Neural crest cell (in vitro differentiated cells): ENCODE measurements at regions not wholly inside any gene's neighbourhood (a gene's known extent, or its start where the extent isn't known, plus 50 kb on each side); places are given as distances from the start of the nearest gene placed in this dataset.

ENCODE experiments used
- DNase-seq: peaks from one replicate; pipeline ENCODE4 v3.0.0; 2021; ENCODE audit warnings: low read depth, mixed read lengths, low spot score
- H3K27ac Mint-ChIP-seq: one replicate; pipeline ENCODE4 v1.8.0; 2021; ENCODE audit warnings: mild to moderate bottlenecking, mixed read lengths; ENCODE audit not compliant: unreplicated experiment
- H3K27me3 Mint-ChIP-seq: 2 replicates; pipeline ENCODE4 v1.8.0; 2021; ENCODE audit warnings: low read depth, mild to moderate bottlenecking, mixed read lengths
- H3K36me3 Mint-ChIP-seq: 2 replicates; pipeline ENCODE4 v1.8.0; 2021; ENCODE audit warnings: low read depth, mild to moderate bottlenecking, mixed read lengths
- H3K4me1 Mint-ChIP-seq: 2 replicates; pipeline ENCODE4 v1.8.0; 2021; ENCODE audit warnings: mixed read lengths
- H3K4me3 Mint-ChIP-seq: one replicate; pipeline ENCODE4 v1.8.0; 2021; ENCODE audit warnings: mild to moderate bottlenecking, mixed read lengths
- H3K9me3 Mint-ChIP-seq: 2 replicates; pipeline ENCODE4 v1.8.0; 2021; ENCODE audit warnings: mixed read lengths
- TF ChIP-seq, protein P1 (sequence below): fragments of 200-600 bp; sonication (generic); conservative IDR thresholded peaks from 2 replicates; pipeline ENCODE4 v1.5.0; 2021; ENCODE audit warnings: antibody characterized with exemption, mild to moderate bottlenecking

GRCh38 chr10:42883993-42884983, 101.7 kb downstream of the BMS1 start:
- Mint-ChIP-seq H3K9me3 (peaks cover 19% of the 10 kb centered on the region), H3K4me1 (peaks cover 4% of the 10 kb centered on the region), H3K27ac (no peak overlapping the region), H3K4me3 (no peak overlapping the region), H3K36me3 (peaks cover 3% of the 10 kb centered on the region), H3K27me3 (no peaks in the 10 kb centered on the region)
- no peak for DNase-seq
- TF ChIP-seq, protein P1, sequence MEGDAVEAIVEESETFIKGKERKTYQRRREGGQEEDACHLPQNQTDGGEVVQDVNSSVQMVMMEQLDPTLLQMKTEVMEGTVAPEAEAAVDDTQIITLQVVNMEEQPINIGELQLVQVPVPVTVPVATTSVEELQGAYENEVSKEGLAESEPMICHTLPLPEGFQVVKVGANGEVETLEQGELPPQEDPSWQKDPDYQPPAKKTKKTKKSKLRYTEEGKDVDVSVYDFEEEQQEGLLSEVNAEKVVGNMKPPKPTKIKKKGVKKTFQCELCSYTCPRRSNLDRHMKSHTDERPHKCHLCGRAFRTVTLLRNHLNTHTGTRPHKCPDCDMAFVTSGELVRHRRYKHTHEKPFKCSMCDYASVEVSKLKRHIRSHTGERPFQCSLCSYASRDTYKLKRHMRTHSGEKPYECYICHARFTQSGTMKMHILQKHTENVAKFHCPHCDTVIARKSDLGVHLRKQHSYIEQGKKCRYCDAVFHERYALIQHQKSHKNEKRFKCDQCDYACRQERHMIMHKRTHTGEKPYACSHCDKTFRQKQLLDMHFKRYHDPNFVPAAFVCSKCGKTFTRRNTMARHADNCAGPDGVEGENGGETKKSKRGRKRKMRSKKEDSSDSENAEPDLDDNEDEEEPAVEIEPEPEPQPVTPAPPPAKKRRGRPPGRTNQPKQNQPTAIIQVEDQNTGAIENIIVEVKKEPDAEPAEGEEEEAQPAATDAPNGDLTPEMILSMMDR = no peak

- Mint-ChIP-seq H3K27me3 (no peaks in the 10 kb centered on the region), H3K4me3 (no peak overlapping the region), H3K9me3 (peaks cover 19% of the 10 kb centered on the region), H3K4me1 (peaks cover 4% of the 10 kb centered on the region), H3K36me3 (peaks cover 3% of the 10 kb centered on the region), H3K27ac (no peak overlapping the region)
- TF ChIP-seq, protein P1 = no peak
- DNase-seq = no peak
These were observed 103.1 kb downstream of the BMS1 start for GRCh38 chr10:42885491-42886270.

- peaks cover 4% of the 10 kb centered on the region for H3K4me1 Mint-ChIP-seq
- H3K4me3 Mint-ChIP-seq = no peak overlapping the region
- H3K27ac Mint-ChIP-seq = no peak overlapping the region
- H3K36me3 Mint-ChIP-seq = no peaks in the 10 kb centered on the region
- H3K27me3 Mint-ChIP-seq = no peaks in the 10 kb centered on the region
- TF ChIP-seq, protein P1 = no peak
- DNase-seq = no peak
- peaks cover 6% of the 10 kb centered on the region for H3K9me3 Mint-ChIP-seq
These were observed 105.3 kb downstream of the BMS1 start for GRCh38 chr10:42887734-42888503.

- no peak overlapping the region for H3K4me3 Mint-ChIP-seq
- no peak for DNase-seq
- H3K36me3 Mint-ChIP-seq = no peaks in the 10 kb centered on the region
- H3K27ac Mint-ChIP-seq = no peak overlapping the region
- H3K9me3 Mint-ChIP-seq = peaks cover 3% of the 10 kb centered on the region
- peaks cover 4% of the 10 kb centered on the region for H3K4me1 Mint-ChIP-seq
- no peaks in the 10 kb centered on the region for H3K27me3 Mint-ChIP-seq
- TF ChIP-seq, protein P1 = no peak
These were observed 106.0 kb downstream of the BMS1 start for GRCh38 chr10:42888504-42889095.

GRCh38 chr10:42896735-42897134, 114.1 kb downstream of the BMS1 start:
- Mint-ChIP-seq H3K27ac (no peak overlapping the region), H3K36me3 (peaks cover 6% of the 10 kb centered on the region), H3K27me3 (peaks cover 3% of the 10 kb centered on the region), H3K9me3 (peaks cover 15% of the 10 kb centered on the region), H3K4me1 (no peaks in the 10 kb centered on the region), H3K4me3 (no peak overlapping the region)
- no peak for DNase-seq
- TF ChIP-seq, protein P1 = no peak
